RWPE2 (cell line): ENCODE measurements at regions not wholly inside any gene's neighbourhood (a gene's known extent, or its start where the extent isn't known, plus 50 kb on each side); places are given as distances from the start of the nearest gene placed in this dataset.
"Not testable (repeated sequence)": the region's sequence is repeated elsewhere in the genome, so short reads cannot be mapped to it uniquely, and the experiment has no call there.

Experiments
- ATAC-seq: fragments of 200-7000 bp; cut with Tn5 transposase; 3 replicates; pipeline ENCODE4 v1.9.1; 2021; ENCODE audit warnings: low read depth
- DNase-seq: peaks from one replicate; pipeline ENCODE4 v3.0.0-alpha.2; 2020; ENCODE audit warnings: low spot score
- H3K27ac ChIP-seq: fragments of 450-650 bp; 2 replicates; pipeline ENCODE4 v1.5.1; 2017; ENCODE audit warnings: mild to moderate bottlenecking; ENCODE audit not compliant: poor library complexity, severe bottlenecking
- H3K27me3 ChIP-seq: fragments of 250-450 bp; sonication (Bioruptor Pico); 2 replicates; pipeline ENCODE4 v1.5.1; 2021; ENCODE audit warnings: mild to moderate bottlenecking, moderate library complexity; ENCODE audit not compliant: insufficient read depth, poor library complexity, severe bottlenecking
- H3K36me3 ChIP-seq: fragments of 250-450 bp; sonication (Bioruptor Pico); 2 replicates; pipeline ENCODE4 v1.5.1; 2020; ENCODE audit warnings: low read depth, mild to moderate bottlenecking, moderate library complexity
- H3K4me1 ChIP-seq: fragments of 250-450 bp; sonication (Bioruptor Pico); 2 replicates; pipeline ENCODE4 v1.5.1; 2021; ENCODE audit warnings: mild to moderate bottlenecking, moderate library complexity; ENCODE audit not compliant: insufficient read depth, poor library complexity, severe bottlenecking
- H3K4me3 ChIP-seq: fragments of 250-450 bp; sonication (Bioruptor Pico); 2 replicates; pipeline ENCODE4 v1.5.1; 2021; ENCODE audit warnings: mild to moderate bottlenecking, moderate library complexity; ENCODE audit not compliant: severe bottlenecking
- H3K9me3 ChIP-seq: fragments of 250-450 bp; sonication (Bioruptor Pico); 2 replicates; pipeline ENCODE4 v1.5.1; 2021; ENCODE audit warnings: mild to moderate bottlenecking, moderate library complexity; ENCODE audit not compliant: severe bottlenecking
- CTCF ChIP-seq: fragments of 450-650 bp; IDR thresholded peaks from one replicate; pipeline ENCODE4 v1.5.1; 2017; ENCODE audit warnings: mild to moderate bottlenecking, moderate library complexity; ENCODE audit not compliant: poor library complexity, severe bottlenecking

- no peaks in the 10 kb centered on the region for H3K36me3 ChIP-seq
- no peak overlapping the region for H3K27ac ChIP-seq
- ATAC-seq (no peak), DNase-seq (no peak)
- TF ChIP-seq CTCF = no peak
- no peaks in the 10 kb centered on the region for H3K27me3 ChIP-seq
- H3K4me3 ChIP-seq = no peak overlapping the region
- no peaks in the 10 kb centered on the region for H3K9me3 ChIP-seq
- no peaks in the 10 kb centered on the region for H3K4me1 ChIP-seq
These were observed 170.6 kb upstream of the SOX6 start for GRCh38 chr11:16526947-16527346.

- not testable (repeated sequence) for H3K27ac ChIP-seq, H3K4me1 ChIP-seq, ATAC-seq, H3K27me3 ChIP-seq, H3K9me3 ChIP-seq, H3K4me3 ChIP-seq, DNase-seq, H3K36me3 ChIP-seq
These were observed 164.4 kb upstream of the SOX6 start for GRCh38 chr11:16520713-16521112.

GRCh38 chr11:16512899-16513241 lies 156.5 kb upstream of the SOX6 start:
- no peaks in the 10 kb centered on the region for H3K4me1 ChIP-seq
- H3K36me3 ChIP-seq = no peaks in the 10 kb centered on the region
- no peak overlapping the region for H3K4me3 ChIP-seq
- no peaks in the 10 kb centered on the region for H3K9me3 ChIP-seq
- TF ChIP-seq CTCF = no peak
- no peaks in the 10 kb centered on the region for H3K27me3 ChIP-seq
- H3K27ac ChIP-seq = no peak overlapping the region
- ATAC-seq (no peak), DNase-seq (no peak)

GRCh38 chr11:16512198-16512898 lies 156.0 kb upstream of the SOX6 start:
- no peak for ATAC-seq
- TF ChIP-seq CTCF = no peak

GRCh38 chr11:16511116-16512114 lies 155.1 kb upstream of the SOX6 start:
- DNase-seq (no peak), ATAC-seq (peak; percentile 96)
- no peak for TF ChIP-seq CTCF
- H3K36me3 ChIP-seq = no peaks in the 10 kb centered on the region
- no peak overlapping the region for H3K4me3 ChIP-seq
- H3K27ac ChIP-seq = no peak overlapping the region
- no peaks in the 10 kb centered on the region for H3K27me3 ChIP-seq
- H3K4me1 ChIP-seq = no peaks in the 10 kb centered on the region
- H3K9me3 ChIP-seq = no peaks in the 10 kb centered on the region

More at GRCh38 chr11:16512198-16512898, 156.0 kb upstream of the SOX6 start:
- Histone ChIP-seq H3K9me3 (no peaks in the 10 kb centered on the region), H3K36me3 (no peaks in the 10 kb centered on the region), H3K4me3 (no peak overlapping the region), H3K4me1 (no peaks in the 10 kb centered on the region), H3K27me3 (no peaks in the 10 kb centered on the region), H3K27ac (no peak overlapping the region)
- no peak for DNase-seq
